ENCODE measurements at regions not wholly inside any gene's neighbourhood (a gene's known extent, or its start where the extent isn't known, plus 50 kb on each side); places are given as distances from the start of the nearest gene placed in this dataset.
A peak's percentile ranks its signal among the peaks of the same experiment; 100 is the strongest.

- Histone ChIP-seq H3K4me3 (no peak overlapping the region), H3K36me3 (no peaks in the 10 kb centered on the region), H3K9me3 (no peaks in the 10 kb centered on the region), H3K27ac (no peak overlapping the region), H3K27me3 (no peaks in the 10 kb centered on the region), H3K4me1 (no peaks in the 10 kb centered on the region)
- peak; percentile 45 to 71 (median 48) for TF ChIP-seq CTCF (IDR thresholded peaks at IDR 0.05)
- no peak for TF ChIP-seq POLR2A (IDR thresholded peaks at IDR 0.05)
- 29% methylated on average over 9 of the region's 11 CpGs for WGBS (ENCODE audit: insufficient coverage, low coverage, low lambda C conversion rate, missing lambda C conversion rate)
- intact Hi-C loops (cut with DNase I), result no loop called here
- peak; percentile 84 to 94 (median 86) for ATAC-seq
- DNase-seq, result peak; percentile 33 to 62 (median 61)
These were observed 207.4 kb downstream of the ARL6IP6 start for GRCh38 chr2:152925547-152926448.

GRCh38 chr2:152924722-152925121 is 206.3 kb downstream of the ARL6IP6 start:
- peak; percentile 39 to 88 (median 82) for ATAC-seq

GRCh38 chr2:152924219-152924618 is 205.8 kb downstream of the ARL6IP6 start:
- Histone ChIP-seq H3K4me3 (no peak overlapping the region), H3K9me3 (no peaks in the 10 kb centered on the region), H3K4me1 (no peaks in the 10 kb centered on the region), H3K27ac (no peak overlapping the region), H3K36me3 (no peaks in the 10 kb centered on the region), H3K27me3 (no peaks in the 10 kb centered on the region)
- intact Hi-C loops (cut with DNase I), result no loop called here
- ATAC-seq, result no peak
- TF ChIP-seq CTCF (IDR thresholded peaks at IDR 0.05), result no peak
- no peak for TF ChIP-seq POLR2A (IDR thresholded peaks at IDR 0.05)
- no peak for DNase-seq
- WGBS (ENCODE audit: insufficient coverage, low coverage, low lambda C conversion rate, missing lambda C conversion rate), result 71% methylated on average over 1 of the region's 1 CpG

More at GRCh38 chr2:152924722-152925121, 206.3 kb downstream of the ARL6IP6 start:
- WGBS (ENCODE audit: insufficient coverage, low coverage, low lambda C conversion rate, missing lambda C conversion rate), result 44% methylated on average over 3 of the region's 3 CpGs
- no peaks in the 10 kb centered on the region for H3K36me3 ChIP-seq
- no peak for TF ChIP-seq CTCF (IDR thresholded peaks at IDR 0.05)
- no peak for TF ChIP-seq POLR2A (IDR thresholded peaks at IDR 0.05)
- peak; percentile 35 to 59 (median 57) for DNase-seq
- H3K4me3 ChIP-seq, result no peak overlapping the region
- no peak overlapping the region for H3K27ac ChIP-seq
- no peaks in the 10 kb centered on the region for H3K27me3 ChIP-seq
- H3K9me3 ChIP-seq, result no peaks in the 10 kb centered on the region
- intact Hi-C loops (cut with DNase I), result no loop called here
- H3K4me1 ChIP-seq, result no peaks in the 10 kb centered on the region

- H3K4me3 ChIP-seq, result no peak overlapping the region
- ATAC-seq (no peak), DNase-seq (no peak)
- intact Hi-C loops (cut with DNase I), result no loop called here
- H3K27ac ChIP-seq, result no peak overlapping the region
- no peaks in the 10 kb centered on the region for H3K27me3 ChIP-seq
- TF ChIP-seq POLR2A (IDR thresholded peaks at IDR 0.05) (no peak), CTCF (IDR thresholded peaks at IDR 0.05) (no peak)
- no peaks in the 10 kb centered on the region for H3K9me3 ChIP-seq
- WGBS (ENCODE audit: insufficient coverage, low coverage, low lambda C conversion rate, missing lambda C conversion rate), result 52% methylated on average over 2 of the region's 2 CpGs
- no peaks in the 10 kb centered on the region for H3K4me1 ChIP-seq
- no peaks in the 10 kb centered on the region for H3K36me3 ChIP-seq
These were observed 202.4 kb downstream of the ARL6IP6 start for GRCh38 chr2:152920846-152921245.
